ENCODE measurements at regions not wholly inside any gene's neighbourhood (a gene's known extent, or its start where the extent isn't known, plus 50 kb on each side); places are given as distances from the start of the nearest gene placed in this dataset.

- Histone ChIP-seq H3K36me3 (ENCODE audit: control insufficient read depth, insufficient read depth, low read length) (no peaks in the 10 kb centered on the region), H3K4me1 (ENCODE audit: control insufficient read depth, insufficient read depth, low read length) (no peaks in the 10 kb centered on the region), H3K4me3 (ENCODE audit: low read length) (no peak overlapping the region), H3K27me3 (ENCODE audit: control insufficient read depth, insufficient read depth, low read length) (no peaks in the 10 kb centered on the region), H3K9me3 (ENCODE audit: control insufficient read depth, low read length) (no peaks in the 10 kb centered on the region), H3K9ac (ENCODE audit: low read length) (no peak overlapping the region)
These were observed 537.4 kb downstream of the TENT5A start for GRCh38 chr6:81215092-81215432.

GRCh38 chr6:81214414-81215091, 537.9 kb downstream of the TENT5A start:
- Histone ChIP-seq H3K36me3 (ENCODE audit: control insufficient read depth, insufficient read depth, low read length) (no peaks in the 10 kb centered on the region), H3K4me1 (ENCODE audit: control insufficient read depth, insufficient read depth, low read length) (no peaks in the 10 kb centered on the region)

DNA sequence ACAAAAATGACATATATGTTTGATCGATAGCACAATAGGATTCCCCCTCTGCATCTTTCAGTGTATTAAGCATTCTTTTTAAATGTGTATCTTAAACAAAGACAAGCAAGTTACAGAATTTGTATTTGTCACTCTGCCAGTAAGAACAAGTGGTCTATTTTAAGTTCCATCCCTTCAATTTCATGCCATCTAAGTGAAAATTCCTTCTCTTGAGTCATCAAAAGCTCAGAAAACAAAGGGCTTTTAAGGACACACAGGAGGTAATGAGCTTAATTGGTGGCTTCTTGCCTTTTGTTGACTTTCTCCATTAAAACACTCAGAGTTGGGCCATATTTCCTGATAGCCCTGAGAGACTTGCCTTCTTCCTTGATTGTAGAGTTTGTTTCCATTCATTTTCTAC, 547.8 kb downstream of the TENT5A start:
- no peak overlapping the region for H3K4me3 ChIP-seq (ENCODE audit: low read length)
- H3K9ac ChIP-seq (ENCODE audit: low read length), result no peak overlapping the region
- no peaks in the 10 kb centered on the region for H3K36me3 ChIP-seq (ENCODE audit: control insufficient read depth, insufficient read depth, low read length)
- H3K27me3 ChIP-seq (ENCODE audit: control insufficient read depth, insufficient read depth, low read length), result no peaks in the 10 kb centered on the region
- no peaks in the 10 kb centered on the region for H3K4me1 ChIP-seq (ENCODE audit: control insufficient read depth, insufficient read depth, low read length)
- H3K9me3 ChIP-seq (ENCODE audit: control insufficient read depth, low read length), result no peaks in the 10 kb centered on the region

More at GRCh38 chr6:81214414-81215091, 537.9 kb downstream of the TENT5A start:
- no peaks in the 10 kb centered on the region for H3K27me3 ChIP-seq (ENCODE audit: control insufficient read depth, insufficient read depth, low read length)
- no peak overlapping the region for H3K9ac ChIP-seq (ENCODE audit: low read length)
- H3K9me3 ChIP-seq (ENCODE audit: control insufficient read depth, low read length), result no peaks in the 10 kb centered on the region
- H3K4me3 ChIP-seq (ENCODE audit: low read length), result no peak overlapping the region

DNA sequence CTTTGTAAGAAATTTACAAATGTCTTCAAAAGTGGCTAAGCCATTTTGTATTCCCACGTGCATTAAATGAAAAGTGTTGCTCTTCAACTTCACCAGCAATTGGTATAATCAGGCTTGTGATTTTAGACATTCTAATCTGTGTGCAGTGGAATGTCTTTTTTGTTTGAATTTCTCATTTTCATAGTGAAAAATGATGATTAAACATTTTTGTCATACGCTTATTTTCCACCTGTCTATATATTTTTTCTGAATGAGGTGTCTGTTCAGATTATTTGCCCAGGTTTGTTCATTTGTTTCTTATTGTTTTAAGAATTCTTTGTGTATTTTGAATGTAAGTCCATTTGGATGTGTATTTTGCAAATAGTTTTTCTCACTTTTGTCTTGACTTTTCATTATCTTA, 558.1 kb downstream of the TENT5A start:
- no peaks in the 10 kb centered on the region for H3K4me1 ChIP-seq (ENCODE audit: control insufficient read depth, insufficient read depth, low read length)
- H3K27me3 ChIP-seq (ENCODE audit: control insufficient read depth, insufficient read depth, low read length), result no peaks in the 10 kb centered on the region
- no peaks in the 10 kb centered on the region for H3K9me3 ChIP-seq (ENCODE audit: control insufficient read depth, low read length)

DNA sequence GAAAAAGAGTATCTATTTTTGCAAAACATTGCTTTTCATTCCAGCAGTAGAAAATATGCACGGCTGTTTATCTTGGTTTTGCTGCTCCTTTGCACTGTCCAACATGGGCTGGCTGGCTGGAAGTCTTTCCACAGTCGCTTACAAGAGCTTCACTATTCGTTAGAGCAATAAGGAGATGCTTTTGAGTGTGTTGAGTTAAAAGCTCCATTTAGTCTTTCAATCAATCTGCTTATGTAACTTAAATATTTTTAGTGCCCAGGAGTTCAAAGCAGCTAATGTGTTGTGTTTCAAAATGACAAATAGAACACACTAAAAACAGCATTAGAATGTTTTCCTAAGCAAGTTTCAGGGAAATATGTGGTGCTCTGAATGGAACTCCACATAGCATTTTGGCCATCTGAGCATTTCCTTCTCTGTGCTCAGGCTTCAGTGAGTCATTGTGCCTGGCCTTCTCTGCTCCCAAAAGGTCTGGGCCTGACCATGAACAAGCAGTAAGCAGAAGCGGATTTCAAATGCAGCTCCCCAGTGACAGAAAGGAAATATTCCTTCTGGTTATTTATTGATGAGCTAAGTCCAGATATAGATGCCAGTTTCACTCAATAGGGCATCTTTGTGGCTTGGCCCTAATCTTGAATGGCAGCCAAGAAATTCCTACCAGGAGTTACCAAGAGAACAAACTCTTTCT, 580.3 kb downstream of the TENT5A start:
- H3K27me3 ChIP-seq (ENCODE audit: control insufficient read depth, insufficient read depth, low read length), result no peaks in the 10 kb centered on the region
- H3K9ac ChIP-seq (ENCODE audit: low read length), result no peak overlapping the region
- no peaks in the 10 kb centered on the region for H3K9me3 ChIP-seq (ENCODE audit: control insufficient read depth, low read length)
- no peaks in the 10 kb centered on the region for H3K4me1 ChIP-seq (ENCODE audit: control insufficient read depth, insufficient read depth, low read length)
- no peaks in the 10 kb centered on the region for H3K36me3 ChIP-seq (ENCODE audit: control insufficient read depth, insufficient read depth, low read length)
- no peak overlapping the region for H3K4me3 ChIP-seq (ENCODE audit: low read length)

More for the DNA sequence above, 558.1 kb downstream of the TENT5A start:
- Histone ChIP-seq H3K9ac (ENCODE audit: low read length) (no peak overlapping the region), H3K36me3 (ENCODE audit: control insufficient read depth, insufficient read depth, low read length) (no peaks in the 10 kb centered on the region), H3K4me3 (ENCODE audit: low read length) (no peak overlapping the region)

DNA sequence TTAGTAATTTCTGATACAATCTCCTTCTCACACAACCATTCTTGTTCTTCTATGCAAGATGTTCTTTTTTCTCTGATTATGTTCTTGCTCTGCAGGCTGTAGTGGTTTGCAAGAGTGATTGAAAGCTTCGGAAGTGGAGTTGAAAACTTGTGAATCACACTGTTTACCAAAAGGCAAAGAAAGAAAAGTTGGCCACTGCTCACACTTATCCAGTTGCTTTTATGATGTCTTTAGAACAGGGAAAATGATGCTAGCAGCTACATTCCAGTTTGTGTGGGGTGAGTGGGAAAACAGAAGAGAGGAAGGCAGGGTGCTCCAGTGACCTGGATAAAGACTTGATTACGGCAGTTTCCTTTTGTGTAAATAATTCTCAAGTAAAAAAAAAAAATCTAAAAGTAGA, 583.3 kb downstream of the TENT5A start:
- Histone ChIP-seq H3K36me3 (ENCODE audit: control insufficient read depth, insufficient read depth, low read length) (no peaks in the 10 kb centered on the region), H3K27me3 (ENCODE audit: control insufficient read depth, insufficient read depth, low read length) (no peaks in the 10 kb centered on the region), H3K4me1 (ENCODE audit: control insufficient read depth, insufficient read depth, low read length) (no peaks in the 10 kb centered on the region), H3K9me3 (ENCODE audit: control insufficient read depth, low read length) (no peaks in the 10 kb centered on the region), H3K4me3 (ENCODE audit: low read length) (no peak overlapping the region), H3K9ac (ENCODE audit: low read length) (no peak overlapping the region)

DNA sequence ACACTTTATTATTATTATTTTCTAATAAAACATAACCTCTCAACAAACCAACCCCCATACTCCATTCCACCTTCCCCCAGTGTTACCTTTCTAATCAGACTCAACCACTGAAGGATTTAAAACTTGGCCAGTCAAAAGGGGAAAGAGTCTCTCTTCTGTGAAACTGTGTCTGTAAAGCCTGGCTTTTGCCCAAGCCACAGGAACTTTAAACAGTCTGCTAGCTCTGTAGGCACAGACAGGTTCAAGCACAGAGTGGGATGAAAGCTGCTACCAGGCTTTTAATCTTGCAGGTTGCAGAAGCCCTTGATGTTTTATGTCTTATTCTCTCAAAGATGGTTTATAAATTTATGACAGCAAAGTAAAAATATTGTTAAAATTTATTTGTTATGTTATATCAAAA, 585.7 kb downstream of the TENT5A start:
- Histone ChIP-seq H3K9me3 (ENCODE audit: control insufficient read depth, low read length) (no peaks in the 10 kb centered on the region), H3K4me3 (ENCODE audit: low read length) (no peak overlapping the region), H3K27me3 (ENCODE audit: control insufficient read depth, insufficient read depth, low read length) (no peaks in the 10 kb centered on the region), H3K36me3 (ENCODE audit: control insufficient read depth, insufficient read depth, low read length) (no peaks in the 10 kb centered on the region), H3K9ac (ENCODE audit: low read length) (no peak overlapping the region), H3K4me1 (ENCODE audit: control insufficient read depth, insufficient read depth, low read length) (no peaks in the 10 kb centered on the region)

DNA sequence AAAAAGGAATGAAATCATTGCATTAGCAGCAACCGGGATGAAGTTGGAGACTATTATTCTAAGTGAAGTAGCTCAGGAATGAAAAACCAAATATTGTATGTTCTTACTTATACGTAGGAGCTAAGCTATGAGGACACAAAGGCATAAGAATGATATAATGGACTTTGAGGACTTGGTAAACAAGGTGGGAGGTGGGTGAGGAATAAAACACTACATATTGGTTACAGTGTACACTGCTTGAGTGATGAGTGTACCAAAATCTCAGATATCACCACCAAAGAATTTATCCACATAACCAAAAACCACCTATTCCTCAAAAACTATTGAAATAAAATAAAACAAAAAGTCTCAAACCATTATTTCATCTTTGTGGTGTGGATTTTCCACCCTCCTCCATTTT, 593.5 kb downstream of the TENT5A start:
- Histone ChIP-seq H3K36me3 (ENCODE audit: control insufficient read depth, insufficient read depth, low read length) (no peaks in the 10 kb centered on the region), H3K4me3 (ENCODE audit: low read length) (no peak overlapping the region), H3K9ac (ENCODE audit: low read length) (no peak overlapping the region), H3K27me3 (ENCODE audit: control insufficient read depth, insufficient read depth, low read length) (no peaks in the 10 kb centered on the region), H3K9me3 (ENCODE audit: control insufficient read depth, low read length) (no peaks in the 10 kb centered on the region), H3K4me1 (ENCODE audit: control insufficient read depth, insufficient read depth, low read length) (no peaks in the 10 kb centered on the region)

DNA sequence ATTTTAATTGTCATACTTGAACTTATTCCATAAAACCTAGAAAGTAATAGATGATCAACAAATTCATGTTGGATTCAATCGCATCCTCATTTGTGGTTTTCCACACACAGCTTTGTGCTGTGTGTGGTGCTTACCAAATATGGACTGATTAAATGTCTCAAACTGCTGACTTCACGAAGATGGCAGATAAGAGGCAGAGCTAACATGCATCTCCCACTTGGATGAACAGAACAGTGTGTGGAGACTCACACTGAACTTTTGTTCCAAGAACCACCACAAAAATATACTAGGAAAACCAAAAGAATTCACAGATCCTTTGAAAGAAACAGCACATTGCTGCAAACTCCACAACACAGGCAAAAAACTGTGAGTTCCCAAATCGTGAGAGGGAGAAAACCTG, 603.7 kb downstream of the TENT5A start:
- no peak overlapping the region for H3K9ac ChIP-seq (ENCODE audit: low read length)
- no peak overlapping the region for H3K4me3 ChIP-seq (ENCODE audit: low read length)
- H3K27me3 ChIP-seq (ENCODE audit: control insufficient read depth, insufficient read depth, low read length), result no peaks in the 10 kb centered on the region
- no peaks in the 10 kb centered on the region for H3K36me3 ChIP-seq (ENCODE audit: control insufficient read depth, insufficient read depth, low read length)
- no peaks in the 10 kb centered on the region for H3K4me1 ChIP-seq (ENCODE audit: control insufficient read depth, insufficient read depth, low read length)
- H3K9me3 ChIP-seq (ENCODE audit: control insufficient read depth, low read length), result no peaks in the 10 kb centered on the region

DNA sequence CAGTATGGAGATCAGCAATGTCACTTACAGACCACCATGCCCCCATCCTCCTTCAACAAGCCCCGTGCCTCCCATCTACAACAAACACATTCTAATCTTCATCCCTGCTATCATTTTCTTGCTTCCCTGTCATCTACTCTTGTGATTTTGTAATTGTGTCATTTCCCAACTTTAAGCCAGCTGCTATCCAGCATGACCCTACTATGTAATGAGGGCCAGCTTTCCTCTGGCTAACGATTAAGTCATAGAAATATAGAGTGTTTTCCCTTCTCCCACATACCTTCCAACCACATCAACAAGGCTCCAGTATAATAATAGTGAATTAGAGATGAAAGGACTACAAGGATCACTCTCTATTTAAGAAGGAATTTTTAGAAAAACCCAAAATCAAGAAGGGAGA, 607.0 kb downstream of the TENT5A start:
- Histone ChIP-seq H3K4me3 (ENCODE audit: low read length) (no peak overlapping the region), H3K9ac (ENCODE audit: low read length) (no peak overlapping the region), H3K9me3 (ENCODE audit: control insufficient read depth, low read length) (no peaks in the 10 kb centered on the region), H3K36me3 (ENCODE audit: control insufficient read depth, insufficient read depth, low read length) (no peaks in the 10 kb centered on the region), H3K4me1 (ENCODE audit: control insufficient read depth, insufficient read depth, low read length) (no peaks in the 10 kb centered on the region), H3K27me3 (ENCODE audit: control insufficient read depth, insufficient read depth, low read length) (no peaks in the 10 kb centered on the region)

- Histone ChIP-seq H3K36me3 (ENCODE audit: control insufficient read depth, insufficient read depth, low read length) (no peaks in the 10 kb centered on the region), H3K4me1 (ENCODE audit: control insufficient read depth, insufficient read depth, low read length) (no peaks in the 10 kb centered on the region)
These were observed 608.1 kb downstream of the TENT5A start for GRCh38 chr6:81144346-81144745.

GRCh38 chr6:81138236-81138635, 614.2 kb downstream of the TENT5A start:
- Histone ChIP-seq H3K27me3 (ENCODE audit: control insufficient read depth, insufficient read depth, low read length) (no peaks in the 10 kb centered on the region), H3K9ac (ENCODE audit: low read length) (no peak overlapping the region)

More at GRCh38 chr6:81144346-81144745, 608.1 kb downstream of the TENT5A start:
- Histone ChIP-seq H3K4me3 (ENCODE audit: low read length) (no peak overlapping the region), H3K9me3 (ENCODE audit: control insufficient read depth, low read length) (no peaks in the 10 kb centered on the region), H3K9ac (ENCODE audit: low read length) (no peak overlapping the region), H3K27me3 (ENCODE audit: control insufficient read depth, insufficient read depth, low read length) (no peaks in the 10 kb centered on the region)

More at GRCh38 chr6:81138236-81138635, 614.2 kb downstream of the TENT5A start:
- H3K4me3 ChIP-seq (ENCODE audit: low read length), result no peak overlapping the region
- no peaks in the 10 kb centered on the region for H3K4me1 ChIP-seq (ENCODE audit: control insufficient read depth, insufficient read depth, low read length)
- no peaks in the 10 kb centered on the region for H3K36me3 ChIP-seq (ENCODE audit: control insufficient read depth, insufficient read depth, low read length)
- no peaks in the 10 kb centered on the region for H3K9me3 ChIP-seq (ENCODE audit: control insufficient read depth, low read length)

Data from mucosa of stomach (tissue), 1 donor.